PFSK-1 (cell line): ENCODE measurements at regions not wholly inside any gene's neighbourhood (a gene's known extent, or its start where the extent isn't known, plus 50 kb on each side); places are given as distances from the start of the nearest gene placed in this dataset.

Experiments used
- POLR2AphosphoS5 ChIP-seq: IDR thresholded peaks from 2 replicates; pipeline ENCODE4 v1.6.1; 2012; ENCODE audit warnings: low read depth, mild to moderate bottlenecking, control low read depth, low read length, moderate library complexity
- TAF1 ChIP-seq: IDR thresholded peaks from 2 replicates; pipeline ENCODE4 v1.6.1; 2012; ENCODE audit warnings: low read length, control low read depth, borderline replicate concordance; ENCODE audit not compliant: insufficient read depth

GRCh38 chr12:97848051-97848450 is 385.4 kb downstream of the RMST start:
- TF ChIP-seq POLR2AphosphoS5 (no peak), TAF1 (no peak)
